H1 (cell line): ENCODE measurements at regions not wholly inside any gene's neighbourhood (a gene's known extent, or its start where the extent isn't known, plus 50 kb on each side); places are given as distances from the start of the nearest gene placed in this dataset.

Source experiments
- CTCF ChIA-PET: fragments of 300-600 bp; sonication (Branson Sonifier 250); formaldehyde crosslinking; loops from one replicate; lab custom pipeline; 2021; ENCODE audit not compliant: partially characterized antibody; lab: Charles Lee
- POLR2A ChIA-PET: fragments of 300-600 bp; sonication (Branson Sonifier 250); formaldehyde crosslinking; loops from one replicate; lab custom pipeline; 2021; ENCODE audit warnings: inconsistent platforms; ENCODE audit not compliant: partially characterized antibody; lab: Charles Lee
- DNase-seq, 2 experiments: peaks; one replicate each; pipeline versions ENCODE4 v3.0.0 to v3.0.0-alpha.2; 2010 to 2022; ENCODE audit warnings: low spot score in 2 of 2, low read depth in 1 of 2, mixed read lengths in 1 of 2
- FAIRE-seq: peaks from 2 replicates; lab custom pipeline; 2011; peaks lifted over from hg19 to GRCh38; lab: Jason Lieb, UNC
- H2AFZ ChIP-seq: 2 replicates; pipeline ENCODE4 v1.8.1; 2012; ENCODE audit warnings: low read length, inconsistent platforms
- H2AK5ac ChIP-seq: 2 replicates; pipeline ENCODE4 v1.6.1; 2013; ENCODE audit warnings: low read depth, low read length
- H2BK120ac ChIP-seq: replicated peaks from 2 replicates; pipeline ENCODE3; 2013; ENCODE audit warnings: low read depth, low read length, inconsistent platforms
- H2BK12ac ChIP-seq: 2 replicates; pipeline ENCODE4 v1.6.1; 2013; ENCODE audit warnings: low read depth, low read length
- H2BK15ac ChIP-seq: 2 replicates; pipeline ENCODE4 v1.6.1; 2013; ENCODE audit warnings: low read length
- H2BK20ac ChIP-seq: 2 replicates; pipeline ENCODE4 v1.6.1; 2013; ENCODE audit warnings: low read length
- H2BK5ac ChIP-seq: 2 replicates; pipeline ENCODE4 v1.6.1; 2013; ENCODE audit warnings: low read depth, low read length
- H3K14ac ChIP-seq: 2 replicates; pipeline ENCODE4 v1.6.1; 2013; ENCODE audit warnings: inconsistent platforms; ENCODE audit not compliant: insufficient read length
- H3K18ac ChIP-seq: 2 replicates; pipeline ENCODE4 v1.6.1; 2013; ENCODE audit warnings: low read length; ENCODE audit errors: extremely low read depth
- H3K23ac ChIP-seq: 2 replicates; pipeline ENCODE4 v1.6.1; 2013; ENCODE audit warnings: inconsistent platforms; ENCODE audit not compliant: insufficient read length
- H3K23me2 ChIP-seq: 2 replicates; pipeline ENCODE4 v1.6.1; 2013; ENCODE audit warnings: low read depth, low read length
- H3K27ac ChIP-seq: 2 replicates; pipeline ENCODE4 v1.6.1; 2011; ENCODE audit warnings: low read depth, low read length, inconsistent platforms
- H3K27me3 ChIP-seq, 4 experiments: replicated peaks in 1 of 4; 1 replicate in 1 of 4; 2 replicates in 3 of 4; pipeline versions ENCODE4 v1.6.1 to v1.8.1; 2011 to 2013; ENCODE audit warnings: low read length in 3 of 4, mild to moderate bottlenecking in 3 of 4, inconsistent platforms in 2 of 4, mixed read lengths in 2 of 4, moderate library complexity in 1 of 4; ENCODE audit not compliant: control insufficient read depth in 3 of 4, insufficient read depth in 3 of 4; ENCODE audit errors: extremely low read depth in 1 of 4
- H3K36me3 ChIP-seq, 4 experiments: 2 replicates each; pipeline versions ENCODE4 v1.6.1 to v1.8.1; 2011 to 2013; ENCODE audit warnings: mild to moderate bottlenecking in 4 of 4, low read length in 3 of 4, moderate library complexity in 2 of 4, control low read depth in 1 of 4, inconsistent platforms in 1 of 4; ENCODE audit not compliant: insufficient read depth in 4 of 4, control insufficient read depth in 2 of 4
- H3K4ac ChIP-seq: replicated peaks from 2 replicates; pipeline ENCODE3; 2013; ENCODE audit warnings: low read length, low read depth, mixed read lengths, inconsistent platforms; ENCODE audit not compliant: insufficient read length
- H3K4me1 ChIP-seq, 4 experiments: replicated peaks in 1 of 4; 1 replicate in 1 of 4; 2 replicates in 3 of 4; pipeline versions ENCODE4 v1.6.1 to v1.8.1; 2011 to 2013; ENCODE audit warnings: low read length in 3 of 4, inconsistent platforms in 2 of 4, mixed read lengths in 1 of 4; ENCODE audit not compliant: insufficient read depth in 4 of 4, control insufficient read depth in 3 of 4
- H3K4me2 ChIP-seq, 2 experiments: 2 replicates each; pipeline versions ENCODE4 v1.6.1 to v1.8.1; 2011 to 2013; ENCODE audit warnings: low read depth in 2 of 2, low read length in 2 of 2, control low read depth in 1 of 2, inconsistent platforms in 1 of 2, mild to moderate bottlenecking in 1 of 2; ENCODE audit not compliant: insufficient read depth in 1 of 2
- H3K4me3 ChIP-seq, 4 experiments: fragments of 200-600, 300-600 bp in 1 of 4; sonication (generic), shearing (Covaris generic), sonication (Bioruptor Twin) in 1 of 4; 2 replicates each; pipeline versions ENCODE4 v1.5.1 to v1.8.1; 2011 to 2016; ENCODE audit warnings: low read length in 4 of 4, low read depth in 3 of 4, control low read depth in 2 of 4, inconsistent platforms in 2 of 4, mild to moderate bottlenecking in 2 of 4, mixed read lengths in 1 of 4, moderate library complexity in 1 of 4; ENCODE audit not compliant: insufficient read depth in 2 of 4; ENCODE audit errors: extremely low read depth in 1 of 4
- H3K56ac ChIP-seq: replicated peaks from 2 replicates; pipeline ENCODE3; 2013; ENCODE audit warnings: low read depth, mild to moderate bottlenecking, mixed read lengths, low read length, inconsistent platforms; ENCODE audit not compliant: insufficient read length
- H3K79me1 ChIP-seq: 2 replicates; pipeline ENCODE4 v1.6.1; 2013; ENCODE audit warnings: low read depth, low read length, control low read depth
- H3K79me2 ChIP-seq, 2 experiments: 2 replicates each; pipeline versions ENCODE4 v1.6.1 to v1.8.1; 2012 to 2013; ENCODE audit warnings: low read length in 2 of 2, mild to moderate bottlenecking in 2 of 2, inconsistent platforms in 1 of 2; ENCODE audit not compliant: insufficient read depth in 2 of 2, control insufficient read depth in 1 of 2
- H3K9ac ChIP-seq, 4 experiments: replicated peaks in 1 of 4; 1 replicate in 1 of 4; 2 replicates in 3 of 4; pipeline versions ENCODE4 v1.6.1 to v1.8.1; 2011 to 2013; ENCODE audit warnings: low read depth in 3 of 4, low read length in 3 of 4, control low read depth in 2 of 4, mild to moderate bottlenecking in 2 of 4, moderate library complexity in 2 of 4, inconsistent platforms in 1 of 4; ENCODE audit errors: extremely low read depth in 1 of 4
- H3K9me3 ChIP-seq, 2 experiments: 2 replicates each; pipeline versions ENCODE4 v1.6.1 to v1.8.1; 2012 to 2013; ENCODE audit warnings: mild to moderate bottlenecking in 2 of 2, moderate library complexity in 2 of 2, control low read depth in 1 of 2, inconsistent platforms in 1 of 2, low read depth in 1 of 2, low read length in 1 of 2, mixed read lengths in 1 of 2; ENCODE audit not compliant: insufficient read depth in 2 of 2
- H4K20me1 ChIP-seq, 2 experiments: replicated peaks in 1 of 2; 2 replicates each; pipeline versions ENCODE3 to v1.8.1; 2011 to 2013; ENCODE audit warnings: inconsistent platforms in 2 of 2, low read length in 2 of 2, mild to moderate bottlenecking in 1 of 2; ENCODE audit not compliant: insufficient read depth in 2 of 2, control insufficient read depth in 1 of 2
- H4K5ac ChIP-seq: 2 replicates; pipeline ENCODE4 v1.6.1; 2013; ENCODE audit warnings: low read length, low read depth, mixed read lengths, inconsistent platforms; ENCODE audit not compliant: insufficient read length
- H4K8ac ChIP-seq: 2 replicates; pipeline ENCODE4 v1.8.0; 2013; ENCODE audit warnings: mild to moderate bottlenecking, moderate library complexity, low read length, inconsistent platforms; ENCODE audit not compliant: insufficient read depth; ENCODE audit errors: extremely low read depth
- H4K91ac ChIP-seq: replicated peaks from 2 replicates; pipeline ENCODE3; 2013; ENCODE audit warnings: low read length, mixed read lengths, inconsistent platforms; ENCODE audit not compliant: insufficient read length
- CHD2 ChIP-seq: IDR thresholded peaks from 2 replicates; pipeline ENCODE4 v1.6.1; 2012; ENCODE audit warnings: low read length, improper control_type of control experiment
- WGBS, 2 experiments: shearing (Covaris generic) in 1 of 2; methylation state at CpG; one replicate each; pipeline versions ENCODE4 v1.1.6 to v1.1.7; 2013 to 2015; ENCODE audit warnings: low lambda C conversion rate in 2 of 2, mixed read lengths in 2 of 2, inconsistent platforms in 1 of 2, low coverage in 1 of 2, missing lambda C conversion rate in 1 of 2; ENCODE audit not compliant: insufficient replicate concordance in 2 of 2, insufficient coverage in 1 of 2, insufficient read length in 1 of 2; ENCODE audit errors: extremely low coverage in 1 of 2, missing lambda C conversion rate in 1 of 2; 5-methylcytosine and 5-hydroxymethylcytosine counted together
- TF ChIP-seq, protein P1 (sequence below): IDR thresholded peaks from 2 replicates; pipeline ENCODE4 v1.6.1; 2011; ENCODE audit warnings: low read length, improper control_type of control experiment

DNA sequence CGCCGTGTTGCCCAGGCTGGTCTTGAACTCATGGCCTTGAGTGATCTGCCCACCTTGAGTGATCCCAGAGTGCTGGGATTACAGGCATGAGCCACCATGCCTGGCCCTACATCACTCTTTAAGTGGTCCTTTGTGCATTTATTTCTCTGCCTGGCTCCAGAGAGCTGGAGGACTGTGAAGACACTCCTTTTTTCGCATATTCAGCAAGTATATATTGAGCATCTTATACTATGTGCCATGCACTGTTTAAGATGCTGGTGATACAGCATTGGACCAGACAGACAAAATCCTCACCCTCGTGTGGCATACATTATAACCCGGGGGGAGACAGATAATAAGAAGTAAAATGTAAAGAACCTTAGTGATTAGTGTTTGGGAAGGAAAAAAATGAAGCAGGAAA is 66.8 kb upstream of the NPAS1 start:
- no peak overlapping the region for H3K56ac ChIP-seq
- WGBS, 2 experiments = 86% methylated on average over 5 of the region's 5 CpGs; no CpG with 5 or more reads in 1 of the 2 experiments
- CTCF ChIA-PET = interaction anchor here (1.2 to 2.0 kb wide), 2 partner anchors 12 to 38 kb away, joined by 6 to 13 read pairs; no protein-coding TSS in a partner anchor
- no peak overlapping the region for H3K27ac ChIP-seq
- H3K4me1 ChIP-seq = peaks cover 0 to 2% (median 0%) of the 10 kb centered on the region in 4 experiments; a peak in 1 of 7 replicates
- DNase-seq = no peak
- no peak overlapping the region for H4K5ac ChIP-seq
- H2BK120ac ChIP-seq = no peak overlapping the region
- H2AFZ ChIP-seq = no peak overlapping the region
- H4K8ac ChIP-seq = no peak overlapping the region
- H3K23ac ChIP-seq = no peak overlapping the region
- no peak overlapping the region for H3K14ac ChIP-seq
- TF ChIP-seq, protein P1, sequence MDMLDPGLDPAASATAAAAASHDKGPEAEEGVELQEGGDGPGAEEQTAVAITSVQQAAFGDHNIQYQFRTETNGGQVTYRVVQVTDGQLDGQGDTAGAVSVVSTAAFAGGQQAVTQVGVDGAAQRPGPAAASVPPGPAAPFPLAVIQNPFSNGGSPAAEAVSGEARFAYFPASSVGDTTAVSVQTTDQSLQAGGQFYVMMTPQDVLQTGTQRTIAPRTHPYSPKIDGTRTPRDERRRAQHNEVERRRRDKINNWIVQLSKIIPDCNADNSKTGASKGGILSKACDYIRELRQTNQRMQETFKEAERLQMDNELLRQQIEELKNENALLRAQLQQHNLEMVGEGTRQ = no peak
- no peak for TF ChIP-seq CHD2
- TF ChIP-seq, all 59 proteins: peak for 0
- H3K23me2 ChIP-seq = no peaks in the 10 kb centered on the region
- H3K9me3 ChIP-seq = 0 out of 4 replicates have a peak, but pooled peaks cover 0 to 4% of the 10 kb centered on the region in 2 experiments
- no peaks in the 10 kb centered on the region; a peak in 2 of 8 replicates for H3K36me3 ChIP-seq
- peaks cover 0 to 23% of the 10 kb centered on the region in 2 experiments; a peak in 1 of 4 replicates for H3K79me2 ChIP-seq
- no peak overlapping the region for H2AK5ac ChIP-seq
- POLR2A ChIA-PET = interaction anchor here (1.0 to 1.6 kb wide), 2 partner anchors 20 to 52 kb away, joined by 3 read pairs; no protein-coding TSS in a partner anchor
- no peak overlapping the region for H2BK20ac ChIP-seq
- no peak overlapping the region for H3K4me3 ChIP-seq
- no peak overlapping the region for H3K4ac ChIP-seq
- H3K4me2 ChIP-seq = no peak overlapping the region
- H3K18ac ChIP-seq = no peak overlapping the region
- no peaks in the 10 kb centered on the region for H3K79me1 ChIP-seq
- H2BK15ac ChIP-seq = no peak overlapping the region
- H3K9ac ChIP-seq = no peak overlapping the region
- no peak overlapping the region for H4K91ac ChIP-seq
- H2BK5ac ChIP-seq = no peak overlapping the region
- no peaks in the 10 kb centered on the region for H3K27me3 ChIP-seq
- H2BK12ac ChIP-seq = no peak overlapping the region
- peaks cover 0 to 3% of the 10 kb centered on the region in 2 experiments for H4K20me1 ChIP-seq
- no peak for FAIRE-seq
